ENCODE measurements at regions not wholly inside any gene's neighbourhood (a gene's known extent, or its start where the extent isn't known, plus 50 kb on each side); places are given as distances from the start of the nearest gene placed in this dataset.

DNA sequence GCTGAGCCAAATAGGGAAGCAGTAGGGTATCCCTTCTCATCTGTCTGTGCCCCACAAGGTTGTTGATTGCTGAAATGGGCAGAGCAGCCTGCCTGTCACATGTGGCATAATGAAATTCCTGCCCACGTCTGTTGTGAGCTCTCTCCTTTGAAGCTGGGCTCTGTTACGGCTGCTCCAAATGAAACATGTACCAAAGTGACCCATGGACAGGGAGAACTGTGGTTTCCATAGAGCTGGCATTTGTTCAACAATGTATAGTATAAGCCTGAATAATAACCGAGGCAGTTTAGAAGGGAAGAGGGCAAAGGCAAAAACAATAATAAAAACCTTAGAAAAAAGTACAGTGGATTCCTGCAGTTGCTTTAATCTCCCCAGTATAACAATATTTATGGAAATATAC lies 149.7 kb downstream of the LYPLAL1 start:
- TF ChIP-seq, protein P1, sequence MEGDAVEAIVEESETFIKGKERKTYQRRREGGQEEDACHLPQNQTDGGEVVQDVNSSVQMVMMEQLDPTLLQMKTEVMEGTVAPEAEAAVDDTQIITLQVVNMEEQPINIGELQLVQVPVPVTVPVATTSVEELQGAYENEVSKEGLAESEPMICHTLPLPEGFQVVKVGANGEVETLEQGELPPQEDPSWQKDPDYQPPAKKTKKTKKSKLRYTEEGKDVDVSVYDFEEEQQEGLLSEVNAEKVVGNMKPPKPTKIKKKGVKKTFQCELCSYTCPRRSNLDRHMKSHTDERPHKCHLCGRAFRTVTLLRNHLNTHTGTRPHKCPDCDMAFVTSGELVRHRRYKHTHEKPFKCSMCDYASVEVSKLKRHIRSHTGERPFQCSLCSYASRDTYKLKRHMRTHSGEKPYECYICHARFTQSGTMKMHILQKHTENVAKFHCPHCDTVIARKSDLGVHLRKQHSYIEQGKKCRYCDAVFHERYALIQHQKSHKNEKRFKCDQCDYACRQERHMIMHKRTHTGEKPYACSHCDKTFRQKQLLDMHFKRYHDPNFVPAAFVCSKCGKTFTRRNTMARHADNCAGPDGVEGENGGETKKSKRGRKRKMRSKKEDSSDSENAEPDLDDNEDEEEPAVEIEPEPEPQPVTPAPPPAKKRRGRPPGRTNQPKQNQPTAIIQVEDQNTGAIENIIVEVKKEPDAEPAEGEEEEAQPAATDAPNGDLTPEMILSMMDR (IDR thresholded peaks at IDR 0.05) = no peak
- TF ChIP-seq POLR2A (IDR thresholded peaks at IDR 0.05) = no peak

All from adrenal gland (tissue), 5 donors.